RWPE1 (cell line): ENCODE measurements at regions not wholly inside any gene's neighbourhood (a gene's known extent, or its start where the extent isn't known, plus 50 kb on each side); places are given as distances from the start of the nearest gene placed in this dataset.
A peak's percentile ranks its signal among the peaks of the same experiment; 100 is the strongest.

Source experiments
- CTCF ChIA-PET: fragments of 350-600 bp; sonication (Branson Sonifier 250); formaldehyde crosslinking; extraction: SDS; loops from one replicate; lab custom pipeline; 2021; lab: Yijun Ruan, JAX
- POLR2A ChIA-PET: fragments of 400-600 bp; formaldehyde crosslinking; extraction: SDS; loops from one replicate; lab custom pipeline; 2020; ENCODE audit warnings: antibody characterized with exemption; ENCODE audit not compliant: low non-redundant PET; lab: Yijun Ruan, JAX
- DNase-seq: peaks from one replicate; pipeline ENCODE4 v3.0.0; 2012; ENCODE audit warnings: low spot score
- H3K27ac ChIP-seq: fragments of 450-650 bp; 2 replicates; pipeline ENCODE4 v1.5.1; 2017
- TF ChIP-seq, protein P1 (sequence below): fragments of 450-650 bp; conservative IDR thresholded peaks from 2 replicates; pipeline ENCODE4 v1.5.1; 2017; ENCODE audit warnings: low read depth, mild to moderate bottlenecking

- ChIA-PET POLR2A (no interaction called here), CTCF (interaction anchor here (0.5 to 2.0 kb wide), 10 partner anchors 10 to 664 kb away, joined by 3 to 6 read pairs (median 3); no protein-coding TSS in a partner anchor)
- H3K27ac ChIP-seq: no peak overlapping the region
- peak; percentile 68 for DNase-seq
- TF ChIP-seq, protein P1, sequence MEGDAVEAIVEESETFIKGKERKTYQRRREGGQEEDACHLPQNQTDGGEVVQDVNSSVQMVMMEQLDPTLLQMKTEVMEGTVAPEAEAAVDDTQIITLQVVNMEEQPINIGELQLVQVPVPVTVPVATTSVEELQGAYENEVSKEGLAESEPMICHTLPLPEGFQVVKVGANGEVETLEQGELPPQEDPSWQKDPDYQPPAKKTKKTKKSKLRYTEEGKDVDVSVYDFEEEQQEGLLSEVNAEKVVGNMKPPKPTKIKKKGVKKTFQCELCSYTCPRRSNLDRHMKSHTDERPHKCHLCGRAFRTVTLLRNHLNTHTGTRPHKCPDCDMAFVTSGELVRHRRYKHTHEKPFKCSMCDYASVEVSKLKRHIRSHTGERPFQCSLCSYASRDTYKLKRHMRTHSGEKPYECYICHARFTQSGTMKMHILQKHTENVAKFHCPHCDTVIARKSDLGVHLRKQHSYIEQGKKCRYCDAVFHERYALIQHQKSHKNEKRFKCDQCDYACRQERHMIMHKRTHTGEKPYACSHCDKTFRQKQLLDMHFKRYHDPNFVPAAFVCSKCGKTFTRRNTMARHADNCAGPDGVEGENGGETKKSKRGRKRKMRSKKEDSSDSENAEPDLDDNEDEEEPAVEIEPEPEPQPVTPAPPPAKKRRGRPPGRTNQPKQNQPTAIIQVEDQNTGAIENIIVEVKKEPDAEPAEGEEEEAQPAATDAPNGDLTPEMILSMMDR: peak; percentile 78
Measured at GRCh38 chr7:17706734-17707133, 233.6 kb downstream of the SNX13 start.

DNA sequence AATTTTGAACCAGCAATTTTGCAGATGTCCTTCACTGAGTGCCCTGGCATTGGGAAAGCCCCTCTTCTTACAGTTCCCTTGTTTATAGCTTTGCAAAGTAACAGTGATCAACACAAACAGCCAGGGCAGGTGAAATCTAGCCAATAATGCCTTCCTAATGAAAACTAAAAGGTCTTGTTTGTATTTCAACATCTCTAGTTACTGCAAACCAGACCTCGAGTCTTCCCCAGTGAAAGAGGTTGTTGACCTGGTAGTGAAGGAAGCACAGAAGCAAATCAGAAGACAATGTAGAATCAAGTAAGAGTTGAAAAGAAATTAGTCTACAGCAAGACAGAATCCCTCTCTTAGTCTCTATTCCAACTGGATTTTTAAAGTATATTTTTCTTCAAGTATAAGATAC is 231.2 kb downstream of the SNX13 start:
- ChIA-PET POLR2A (no interaction called here), CTCF (interaction anchor here (0.6 kb wide), 1 partner anchor 432 kb away, joined by 5 read pairs; no protein-coding TSS in a partner anchor)
- TF ChIP-seq, protein P1: no peak
- H3K27ac ChIP-seq: no peak overlapping the region
- DNase-seq: no peak

- no peak overlapping the region for H3K27ac ChIP-seq
- ChIA-PET POLR2A (no interaction called here), CTCF (no interaction called here)
- TF ChIP-seq, protein P1: no peak
- no peak for DNase-seq
Measured at GRCh38 chr7:17709599-17709998, 230.7 kb downstream of the SNX13 start.

- CTCF ChIA-PET: interaction anchor here (0.6 kb wide), 1 partner anchor 32 kb away, joined by 3 read pairs; no protein-coding TSS in a partner anchor
- TF ChIP-seq, protein P1: no peak
- H3K27ac ChIP-seq: no peak overlapping the region
- no peak for DNase-seq
- POLR2A ChIA-PET: no interaction called here
Measured at GRCh38 chr7:17710312-17710711, 230.0 kb downstream of the SNX13 start.

DNA sequence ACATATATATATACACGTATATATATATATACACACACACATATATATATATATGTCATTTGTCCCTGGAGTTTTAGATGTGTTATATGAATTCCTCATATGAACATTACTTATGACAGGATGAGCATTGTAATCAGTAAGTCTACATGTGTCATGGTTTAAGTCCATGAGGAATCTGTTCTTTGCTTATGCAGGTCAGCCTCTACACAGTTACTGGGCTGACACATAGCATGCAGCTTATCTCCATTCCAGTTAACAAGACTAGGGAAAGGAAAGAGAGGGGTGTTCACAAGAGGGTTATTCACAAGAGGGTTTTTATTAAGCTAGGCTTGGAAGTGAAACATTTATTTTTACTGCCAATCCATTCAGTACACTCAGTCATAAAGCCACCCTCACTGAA is 226.7 kb downstream of the SNX13 start:
- CTCF ChIA-PET: no interaction called here
- no peak overlapping the region for H3K27ac ChIP-seq
- no peak for DNase-seq
- TF ChIP-seq, protein P1: no peak
- POLR2A ChIA-PET: no interaction called here

DNA sequence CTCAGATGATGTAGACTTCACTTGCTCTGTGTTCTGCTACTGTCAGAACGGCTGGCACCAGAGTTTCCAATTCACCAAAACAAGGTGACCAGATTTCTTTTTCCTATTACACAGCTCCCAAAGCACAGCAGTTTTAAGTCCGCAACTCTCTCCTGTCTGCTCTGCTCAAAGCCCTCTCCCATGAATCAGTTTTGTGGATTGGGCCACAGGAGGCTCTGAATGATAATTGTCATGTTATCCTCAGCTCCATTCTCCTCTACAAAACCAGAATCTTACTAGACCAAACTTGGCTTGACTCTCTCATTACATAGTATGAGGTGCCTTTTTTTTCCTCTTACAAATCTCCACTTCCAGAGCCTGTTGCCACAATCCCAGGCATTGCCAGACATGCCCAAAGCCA is 223.5 kb downstream of the SNX13 start:
- TF ChIP-seq, protein P1: no peak
- H3K27ac ChIP-seq: no peak overlapping the region
- no peak for DNase-seq
- ChIA-PET POLR2A (no interaction called here), CTCF (interaction anchor here (0.6 to 1.0 kb wide), 5 partner anchors 10 to 1239 kb away, joined by 3 to 4 read pairs (median 3); no protein-coding TSS in a partner anchor)

GRCh38 chr7:17719998-17720397 is 220.3 kb downstream of the SNX13 start:
- ChIA-PET CTCF (no interaction called here), POLR2A (no interaction called here)
- no peak overlapping the region for H3K27ac ChIP-seq
- no peak for DNase-seq
- TF ChIP-seq, protein P1: no peak
